H9 (cell line): ENCODE measurements at regions not wholly inside any gene's neighbourhood (a gene's known extent, or its start where the extent isn't known, plus 50 kb on each side); places are given as distances from the start of the nearest gene placed in this dataset.

Experiments used
- DNase-seq: peaks from one replicate; pipeline ENCODE4 v3.0.0-alpha.2; 2017
- H2AFZ ChIP-seq: one replicate; pipeline ENCODE4 v1.6.1; 2013; ENCODE audit warnings: mild to moderate bottlenecking, low read length, control low read depth, moderate library complexity
- H2AK5ac ChIP-seq: 2 replicates; pipeline ENCODE4 v1.6.1; 2013; ENCODE audit warnings: low read length, control low read depth, mixed read lengths; ENCODE audit not compliant: insufficient read length
- H2BK120ac ChIP-seq: one replicate; pipeline ENCODE4 v1.6.1; 2013; ENCODE audit warnings: low read depth, mild to moderate bottlenecking, low read length, control low read depth, inconsistent platforms; ENCODE audit not compliant: poor library complexity, severe bottlenecking
- H2BK12ac ChIP-seq: 2 replicates; pipeline ENCODE4 v1.6.1; 2013; ENCODE audit warnings: low read length, control low read depth, mixed read lengths, low read depth; ENCODE audit not compliant: insufficient read length
- H2BK15ac ChIP-seq: 2 replicates; pipeline ENCODE4 v1.6.1; 2013; ENCODE audit warnings: low read depth, low read length, control low read depth
- H2BK20ac ChIP-seq: one replicate; pipeline ENCODE4 v1.6.1; 2013; ENCODE audit warnings: low read depth, mild to moderate bottlenecking, low read length, control low read depth, inconsistent platforms; ENCODE audit not compliant: poor library complexity, severe bottlenecking
- H2BK5ac ChIP-seq: 2 replicates; pipeline ENCODE4 v1.6.1; 2013; ENCODE audit warnings: low read length, control low read depth, mixed read lengths; ENCODE audit not compliant: insufficient read length
- H3K14ac ChIP-seq: 2 replicates; pipeline ENCODE4 v1.6.1; 2013; ENCODE audit warnings: low read length, control low read depth; ENCODE audit not compliant: insufficient read depth
- H3K18ac ChIP-seq: 2 replicates; pipeline ENCODE4 v1.6.1; 2013; ENCODE audit warnings: low read depth, mild to moderate bottlenecking, mixed read lengths, low read length, control low read depth; ENCODE audit not compliant: insufficient read length
- H3K23ac ChIP-seq: 2 replicates; pipeline ENCODE4 v1.6.1; 2013; ENCODE audit warnings: low read length, control low read depth, mixed read lengths, low read depth; ENCODE audit not compliant: insufficient read length
- H3K23me2 ChIP-seq: 2 replicates; pipeline ENCODE4 v1.6.1; 2013; ENCODE audit warnings: low read depth, mild to moderate bottlenecking, mixed read lengths, low read length, control low read depth; ENCODE audit not compliant: insufficient read length, poor library complexity, severe bottlenecking
- H3K27ac ChIP-seq: 2 replicates; pipeline ENCODE4 v1.5.1; 2013; ENCODE audit warnings: low read length, control low read depth, mixed read lengths, low read depth; ENCODE audit not compliant: insufficient read length
- H3K27me3 ChIP-seq: 2 replicates; pipeline ENCODE4 v1.6.1; 2013; ENCODE audit warnings: low read length, control low read depth, inconsistent platforms; ENCODE audit not compliant: insufficient read depth
- H3K4ac ChIP-seq: 2 replicates; pipeline ENCODE4 v1.6.1; 2013; ENCODE audit warnings: low read depth, mild to moderate bottlenecking, control low read depth, inconsistent platforms, low read length, moderate library complexity
- H3K4me1 ChIP-seq: 2 replicates; pipeline ENCODE4 v1.6.1; 2013; ENCODE audit warnings: low read length, control low read depth, inconsistent platforms; ENCODE audit not compliant: insufficient read depth
- H3K4me2 ChIP-seq: 2 replicates; pipeline ENCODE4 v1.6.1; 2013; ENCODE audit warnings: low read length, control low read depth, mixed read lengths; ENCODE audit not compliant: insufficient read length, insufficient read depth
- H3K56ac ChIP-seq: 2 replicates; pipeline ENCODE4 v1.6.1; 2013; ENCODE audit warnings: low read depth, mild to moderate bottlenecking, mixed read lengths, low read length, control low read depth; ENCODE audit not compliant: insufficient read length
- H3K79me1 ChIP-seq: 2 replicates; pipeline ENCODE4 v1.6.1; 2013; ENCODE audit warnings: low read depth, mild to moderate bottlenecking, moderate library complexity, low read length, control low read depth, inconsistent platforms; ENCODE audit not compliant: insufficient read depth, poor library complexity, severe bottlenecking
- H3K79me2 ChIP-seq: 2 replicates; pipeline ENCODE4 v1.6.1; 2013; ENCODE audit warnings: low read length, control low read depth, inconsistent platforms; ENCODE audit not compliant: insufficient read depth
- H3K9ac ChIP-seq: 2 replicates; pipeline ENCODE4 v1.6.1; 2013; ENCODE audit warnings: low read length, control low read depth, mixed read lengths; ENCODE audit not compliant: insufficient read length; ENCODE audit errors: extremely low read depth
- H3K9me3 ChIP-seq: one replicate; pipeline ENCODE4 v1.6.1; 2013; ENCODE audit warnings: low read depth, low read length, inconsistent platforms; ENCODE audit not compliant: control insufficient read depth
- H3T11ph ChIP-seq: one replicate; pipeline ENCODE4 v1.6.1; 2013; ENCODE audit warnings: mild to moderate bottlenecking, low read length, control low read depth, inconsistent platforms
- H4K20me1 ChIP-seq: one replicate; pipeline ENCODE4 v1.6.1; 2013; ENCODE audit not compliant: control insufficient read depth, insufficient read length, insufficient read depth
- H4K5ac ChIP-seq: 2 replicates; pipeline ENCODE4 v1.6.1; 2013; ENCODE audit warnings: low read depth, mild to moderate bottlenecking, mixed read lengths, low read length, control low read depth; ENCODE audit not compliant: insufficient read length
- H4K8ac ChIP-seq: replicated peaks from 2 replicates; pipeline ENCODE4 v1.6.1; 2013; ENCODE audit warnings: low read length, control low read depth, mixed read lengths, low read depth; ENCODE audit not compliant: insufficient read length
- H4K91ac ChIP-seq: 2 replicates; pipeline ENCODE4 v1.6.1; 2013; ENCODE audit warnings: low read depth, mild to moderate bottlenecking, moderate library complexity, mixed read lengths, low read length, control low read depth; ENCODE audit not compliant: insufficient read length
- H3K27ac Mint-ChIP-seq, 3 experiments: 2 replicates in 2 of 3; 3 replicates in 1 of 3; pipeline ENCODE4 v1.8.0; 2020 to 2021; ENCODE audit warnings: mixed read lengths in 3 of 3, mild to moderate bottlenecking in 1 of 3, moderate library complexity in 1 of 3
- H3K27me3 Mint-ChIP-seq: 2 replicates; pipeline ENCODE4 v1.8.0; 2021; ENCODE audit warnings: low read depth, mild to moderate bottlenecking, moderate library complexity, mixed read lengths
- H3K36me3 Mint-ChIP-seq, 3 experiments: 2 replicates in 2 of 3; 3 replicates in 1 of 3; pipeline ENCODE4 v1.8.0; 2020 to 2021; ENCODE audit warnings: low read depth in 3 of 3, mixed read lengths in 3 of 3; ENCODE audit not compliant: insufficient read depth in 1 of 3
- H3K4me1 Mint-ChIP-seq, 2 experiments: 2 replicates each; pipeline ENCODE4 v1.8.0; 2020; ENCODE audit warnings: mixed read lengths in 2 of 2
- H3K4me3 Mint-ChIP-seq, 2 experiments: 2 replicates in 1 of 2; 3 replicates in 1 of 2; pipeline ENCODE4 v1.8.0; 2020 to 2021; ENCODE audit warnings: mild to moderate bottlenecking in 2 of 2, mixed read lengths in 2 of 2, moderate library complexity in 1 of 2
- H3K9me3 Mint-ChIP-seq, 2 experiments: 2 replicates in 1 of 2; 3 replicates in 1 of 2; pipeline ENCODE4 v1.8.0; 2020; ENCODE audit warnings: mild to moderate bottlenecking in 2 of 2, mixed read lengths in 2 of 2, moderate library complexity in 1 of 2
- WGBS: extraction: QIAGEN DNeasy Blood & Tissue Kit; methylation state at CpG from one replicate; pipeline ENCODE4 v1.1.7; 2013; ENCODE audit warnings: missing lambda C conversion rate, low lambda C conversion rate, mixed read lengths; ENCODE audit not compliant: insufficient read length; ENCODE audit errors: extremely low coverage; 5-methylcytosine and 5-hydroxymethylcytosine counted together
- TF ChIP-seq, protein P1 (sequence below): fragments of 200-600 bp; sonication (generic); conservative IDR thresholded peaks from 3 replicates; pipeline ENCODE4 v1.8.0; 2021; ENCODE audit warnings: antibody characterized with exemption, mild to moderate bottlenecking

DNA sequence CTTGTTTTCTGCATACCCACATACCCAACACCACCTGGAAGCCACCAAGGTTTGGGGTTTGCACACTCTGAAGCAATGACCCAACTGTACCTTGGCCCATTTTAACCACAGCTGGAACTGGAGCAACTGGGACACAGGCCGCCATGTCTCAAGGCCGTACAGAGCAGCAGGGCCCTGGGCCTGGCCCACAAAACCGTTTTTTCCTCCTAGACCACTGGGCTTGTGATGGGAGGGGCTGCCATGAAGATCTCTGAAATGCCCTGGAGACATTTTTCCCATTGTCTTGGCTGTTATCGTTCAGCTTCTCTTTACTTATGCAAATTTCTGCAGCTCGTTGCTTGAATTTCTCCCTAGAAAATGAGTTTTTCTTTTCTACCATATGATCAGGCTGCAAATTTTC lies 96.7 kb upstream of the PLEKHA5 start:
- H4K8ac ChIP-seq, result no peak overlapping the region
- H2BK15ac ChIP-seq, result no peak overlapping the region
- peaks cover 16% of the 10 kb centered on the region for H3K9me3 ChIP-seq
- no peak overlapping the region for H2BK12ac ChIP-seq
- H2BK5ac ChIP-seq, result no peak overlapping the region
- TF ChIP-seq, protein P1, sequence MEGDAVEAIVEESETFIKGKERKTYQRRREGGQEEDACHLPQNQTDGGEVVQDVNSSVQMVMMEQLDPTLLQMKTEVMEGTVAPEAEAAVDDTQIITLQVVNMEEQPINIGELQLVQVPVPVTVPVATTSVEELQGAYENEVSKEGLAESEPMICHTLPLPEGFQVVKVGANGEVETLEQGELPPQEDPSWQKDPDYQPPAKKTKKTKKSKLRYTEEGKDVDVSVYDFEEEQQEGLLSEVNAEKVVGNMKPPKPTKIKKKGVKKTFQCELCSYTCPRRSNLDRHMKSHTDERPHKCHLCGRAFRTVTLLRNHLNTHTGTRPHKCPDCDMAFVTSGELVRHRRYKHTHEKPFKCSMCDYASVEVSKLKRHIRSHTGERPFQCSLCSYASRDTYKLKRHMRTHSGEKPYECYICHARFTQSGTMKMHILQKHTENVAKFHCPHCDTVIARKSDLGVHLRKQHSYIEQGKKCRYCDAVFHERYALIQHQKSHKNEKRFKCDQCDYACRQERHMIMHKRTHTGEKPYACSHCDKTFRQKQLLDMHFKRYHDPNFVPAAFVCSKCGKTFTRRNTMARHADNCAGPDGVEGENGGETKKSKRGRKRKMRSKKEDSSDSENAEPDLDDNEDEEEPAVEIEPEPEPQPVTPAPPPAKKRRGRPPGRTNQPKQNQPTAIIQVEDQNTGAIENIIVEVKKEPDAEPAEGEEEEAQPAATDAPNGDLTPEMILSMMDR, result no peak
- H3K14ac ChIP-seq, result no peak overlapping the region
- H3K9ac ChIP-seq, result no peak overlapping the region
- H2BK120ac ChIP-seq, result no peak overlapping the region
- Mint-ChIP-seq H3K9me3 (peaks cover 31 to 35% of the 10 kb centered on the region in 2 experiments), H3K4me3 (no peak overlapping the region), H3K4me1 (peaks cover 5 to 11% of the 10 kb centered on the region in 2 experiments; a peak in 3 of 4 replicates), H3K36me3 (peaks cover 26 to 40% (median 32%) of the 10 kb centered on the region in 3 experiments), H3K27ac (no peak overlapping the region), H3K27me3 (peaks cover 2% of the 10 kb centered on the region; the same call in 1 of the 2 replicates)
- no peak overlapping the region for H3K18ac ChIP-seq
- H3K4me2 ChIP-seq, result no peak overlapping the region
- no peak overlapping the region for H3K27ac ChIP-seq
- H3K79me2 ChIP-seq, result no peaks in the 10 kb centered on the region
- WGBS, result no CpG with 5 or more reads among the region's 5 CpGs
- no peak overlapping the region for H3K56ac ChIP-seq
- H3K23ac ChIP-seq, result no peak overlapping the region
- no peak overlapping the region for H2AFZ ChIP-seq
- H4K91ac ChIP-seq, result no peak overlapping the region
- H2AK5ac ChIP-seq, result no peak overlapping the region
- no peak overlapping the region for H2BK20ac ChIP-seq
- no peaks in the 10 kb centered on the region for H3K23me2 ChIP-seq
- H3K27me3 ChIP-seq, result no peaks in the 10 kb centered on the region
- H4K5ac ChIP-seq, result no peak overlapping the region
- H3K4me1 ChIP-seq, result no peaks in the 10 kb centered on the region
- no peak overlapping the region for H3K4ac ChIP-seq
- no peak for DNase-seq
- H3K79me1 ChIP-seq, result no peaks in the 10 kb centered on the region
- no peak overlapping the region for H3T11ph ChIP-seq
- H4K20me1 ChIP-seq, result no peaks in the 10 kb centered on the region
